Ishikawa (cell line): ENCODE measurements at regions not wholly inside any gene's neighbourhood (a gene's known extent, or its start where the extent isn't known, plus 50 kb on each side); places are given as distances from the start of the nearest gene placed in this dataset.

Experiments used
- CEBPB ChIP-seq: IDR thresholded peaks from 2 replicates; pipeline ENCODE4 v1.6.1; 2012
- CREB1 ChIP-seq: IDR thresholded peaks from 2 replicates; pipeline ENCODE4 v1.6.1; 2012; ENCODE audit warnings: low read depth
- EGR1 ChIP-seq: IDR thresholded peaks from 2 replicates; pipeline ENCODE4 v1.6.1; 2012
- EP300 ChIP-seq: IDR thresholded peaks from 2 replicates; pipeline ENCODE4 v1.6.1; 2012; ENCODE audit warnings: borderline replicate concordance
- FOXM1 ChIP-seq: IDR thresholded peaks from 2 replicates; pipeline ENCODE4 v1.6.1; 2012; ENCODE audit warnings: low read depth, borderline replicate concordance
- NFIC ChIP-seq: IDR thresholded peaks from 2 replicates; pipeline ENCODE4 v1.6.1; 2012
- RAD21 ChIP-seq: IDR thresholded peaks from 2 replicates; pipeline ENCODE4 v1.6.1; 2012; ENCODE audit warnings: low read depth
- TAF1 ChIP-seq: IDR thresholded peaks from 2 replicates; pipeline ENCODE4 v1.6.1; 2012; ENCODE audit warnings: low read depth, mild to moderate bottlenecking
- TCF12 ChIP-seq: IDR thresholded peaks from 2 replicates; pipeline ENCODE4 v1.6.1; 2012; ENCODE audit warnings: low read depth
- TEAD4 ChIP-seq: IDR thresholded peaks from 2 replicates; pipeline ENCODE4 v1.6.1; 2012
- USF1 ChIP-seq: IDR thresholded peaks from 2 replicates; pipeline ENCODE4 v1.6.1; 2012
- YY1 ChIP-seq: IDR thresholded peaks from 2 replicates; pipeline ENCODE4 v1.6.1; 2012; ENCODE audit warnings: low read depth
- ZBTB7A ChIP-seq: IDR thresholded peaks from 2 replicates; pipeline ENCODE4 v1.6.1; 2012; ENCODE audit warnings: low read depth
- TF ChIP-seq, protein P1 (sequence below): IDR thresholded peaks from 2 replicates; pipeline ENCODE4 v1.6.1; 2012; ENCODE audit warnings: low read depth, mild to moderate bottlenecking
- TF ChIP-seq, protein P2 (sequence below): IDR thresholded peaks from 2 replicates; pipeline ENCODE4 v1.6.1; 2012

- TF ChIP-seq EGR1 (no peak), CEBPB (no peak)
Measured at GRCh38 chr10:90412582-90412981, 445.3 kb downstream of the HTR7 start.

GRCh38 chr10:90413196-90413595 is 444.6 kb downstream of the HTR7 start:
- TF ChIP-seq NFIC: no peak
- no peak for TF ChIP-seq EP300
- TF ChIP-seq, protein P1, sequence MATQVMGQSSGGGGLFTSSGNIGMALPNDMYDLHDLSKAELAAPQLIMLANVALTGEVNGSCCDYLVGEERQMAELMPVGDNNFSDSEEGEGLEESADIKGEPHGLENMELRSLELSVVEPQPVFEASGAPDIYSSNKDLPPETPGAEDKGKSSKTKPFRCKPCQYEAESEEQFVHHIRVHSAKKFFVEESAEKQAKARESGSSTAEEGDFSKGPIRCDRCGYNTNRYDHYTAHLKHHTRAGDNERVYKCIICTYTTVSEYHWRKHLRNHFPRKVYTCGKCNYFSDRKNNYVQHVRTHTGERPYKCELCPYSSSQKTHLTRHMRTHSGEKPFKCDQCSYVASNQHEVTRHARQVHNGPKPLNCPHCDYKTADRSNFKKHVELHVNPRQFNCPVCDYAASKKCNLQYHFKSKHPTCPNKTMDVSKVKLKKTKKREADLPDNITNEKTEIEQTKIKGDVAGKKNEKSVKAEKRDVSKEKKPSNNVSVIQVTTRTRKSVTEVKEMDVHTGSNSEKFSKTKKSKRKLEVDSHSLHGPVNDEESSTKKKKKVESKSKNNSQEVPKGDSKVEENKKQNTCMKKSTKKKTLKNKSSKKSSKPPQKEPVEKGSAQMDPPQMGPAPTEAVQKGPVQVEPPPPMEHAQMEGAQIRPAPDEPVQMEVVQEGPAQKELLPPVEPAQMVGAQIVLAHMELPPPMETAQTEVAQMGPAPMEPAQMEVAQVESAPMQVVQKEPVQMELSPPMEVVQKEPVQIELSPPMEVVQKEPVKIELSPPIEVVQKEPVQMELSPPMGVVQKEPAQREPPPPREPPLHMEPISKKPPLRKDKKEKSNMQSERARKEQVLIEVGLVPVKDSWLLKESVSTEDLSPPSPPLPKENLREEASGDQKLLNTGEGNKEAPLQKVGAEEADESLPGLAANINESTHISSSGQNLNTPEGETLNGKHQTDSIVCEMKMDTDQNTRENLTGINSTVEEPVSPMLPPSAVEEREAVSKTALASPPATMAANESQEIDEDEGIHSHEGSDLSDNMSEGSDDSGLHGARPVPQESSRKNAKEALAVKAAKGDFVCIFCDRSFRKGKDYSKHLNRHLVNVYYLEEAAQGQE: no peak
- TF ChIP-seq USF1: no peak
- TF ChIP-seq, protein P2, sequence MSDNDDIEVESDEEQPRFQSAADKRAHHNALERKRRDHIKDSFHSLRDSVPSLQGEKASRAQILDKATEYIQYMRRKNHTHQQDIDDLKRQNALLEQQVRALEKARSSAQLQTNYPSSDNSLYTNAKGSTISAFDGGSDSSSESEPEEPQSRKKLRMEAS: no peak
- TF ChIP-seq TEAD4: no peak
- no peak for TF ChIP-seq TCF12
- TF ChIP-seq RAD21: no peak
- no peak for TF ChIP-seq YY1
- TF ChIP-seq FOXM1: no peak
- no peak for TF ChIP-seq ZBTB7A

DNA sequence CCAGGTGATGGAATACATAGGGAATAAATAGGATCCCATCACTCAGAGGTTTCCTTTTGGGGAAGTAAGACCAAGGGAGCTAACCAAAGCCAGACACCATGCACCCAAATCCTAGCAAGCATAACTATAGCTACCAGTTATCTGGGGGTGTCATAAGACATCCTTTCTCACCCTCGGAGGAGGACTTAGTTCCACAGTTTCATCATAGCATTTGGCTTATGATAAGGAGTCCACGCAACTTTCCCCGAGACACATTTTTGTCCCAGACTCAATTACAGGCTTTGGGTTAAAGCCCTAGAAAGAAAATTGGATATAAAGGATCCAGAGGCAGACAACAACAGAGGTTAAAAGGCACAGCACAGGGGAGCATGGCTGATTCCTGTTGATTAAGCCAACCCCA is 442.9 kb downstream of the HTR7 start:
- TF ChIP-seq CREB1: no peak
- TF ChIP-seq, protein P1: no peak
- no peak for TF ChIP-seq TAF1
- TF ChIP-seq EP300: no peak
- TF ChIP-seq TEAD4: no peak
- TF ChIP-seq CEBPB: no peak
- TF ChIP-seq NFIC: no peak
- no peak for TF ChIP-seq TCF12
- TF ChIP-seq, protein P2: no peak
- no peak for TF ChIP-seq YY1

- no peak for TF ChIP-seq USF1
- TF ChIP-seq, protein P1: no peak
- no peak for TF ChIP-seq TEAD4
- TF ChIP-seq, protein P2: no peak
- TF ChIP-seq YY1: no peak
- TF ChIP-seq EGR1: no peak
- no peak for TF ChIP-seq EP300
- no peak for TF ChIP-seq RAD21
- no peak for TF ChIP-seq NFIC
- no peak for TF ChIP-seq TCF12
- no peak for TF ChIP-seq CREB1
- no peak for TF ChIP-seq FOXM1
- TF ChIP-seq CEBPB: no peak
Measured at GRCh38 chr10:90417029-90417428, 440.8 kb downstream of the HTR7 start.

- TF ChIP-seq FOXM1: no peak
- no peak for TF ChIP-seq TEAD4
- no peak for TF ChIP-seq TCF12
- no peak for TF ChIP-seq CEBPB
- TF ChIP-seq, protein P1: no peak
- no peak for TF ChIP-seq USF1
- no peak for TF ChIP-seq RAD21
- TF ChIP-seq YY1: no peak
- no peak for TF ChIP-seq ZBTB7A
- TF ChIP-seq NFIC: no peak
- TF ChIP-seq CREB1: no peak
Measured at GRCh38 chr10:90417476-90418210, 440.2 kb downstream of the HTR7 start.
